Neural crest cell (in vitro differentiated cells): ENCODE measurements at regions not wholly inside any gene's neighbourhood (a gene's known extent, or its start where the extent isn't known, plus 50 kb on each side); places are given as distances from the start of the nearest gene placed in this dataset.
A peak's percentile ranks its signal among the peaks of the same experiment; 100 is the strongest.

Experiments
- DNase-seq: peaks from one replicate; pipeline ENCODE4 v3.0.0; 2021; ENCODE audit warnings: low read depth, mixed read lengths, low spot score
- H3K27ac Mint-ChIP-seq: one replicate; pipeline ENCODE4 v1.8.0; 2021; ENCODE audit warnings: mild to moderate bottlenecking, mixed read lengths; ENCODE audit not compliant: unreplicated experiment
- H3K27me3 Mint-ChIP-seq: 2 replicates; pipeline ENCODE4 v1.8.0; 2021; ENCODE audit warnings: low read depth, mild to moderate bottlenecking, mixed read lengths
- H3K36me3 Mint-ChIP-seq: 2 replicates; pipeline ENCODE4 v1.8.0; 2021; ENCODE audit warnings: low read depth, mild to moderate bottlenecking, mixed read lengths
- H3K4me1 Mint-ChIP-seq: 2 replicates; pipeline ENCODE4 v1.8.0; 2021; ENCODE audit warnings: mixed read lengths
- H3K4me3 Mint-ChIP-seq: one replicate; pipeline ENCODE4 v1.8.0; 2021; ENCODE audit warnings: mild to moderate bottlenecking, mixed read lengths
- H3K9me3 Mint-ChIP-seq: 2 replicates; pipeline ENCODE4 v1.8.0; 2021; ENCODE audit warnings: mixed read lengths
- TF ChIP-seq, protein P1 (sequence below): fragments of 200-600 bp; sonication (generic); conservative IDR thresholded peaks from 2 replicates; pipeline ENCODE4 v1.5.0; 2021; ENCODE audit warnings: antibody characterized with exemption, mild to moderate bottlenecking

DNA sequence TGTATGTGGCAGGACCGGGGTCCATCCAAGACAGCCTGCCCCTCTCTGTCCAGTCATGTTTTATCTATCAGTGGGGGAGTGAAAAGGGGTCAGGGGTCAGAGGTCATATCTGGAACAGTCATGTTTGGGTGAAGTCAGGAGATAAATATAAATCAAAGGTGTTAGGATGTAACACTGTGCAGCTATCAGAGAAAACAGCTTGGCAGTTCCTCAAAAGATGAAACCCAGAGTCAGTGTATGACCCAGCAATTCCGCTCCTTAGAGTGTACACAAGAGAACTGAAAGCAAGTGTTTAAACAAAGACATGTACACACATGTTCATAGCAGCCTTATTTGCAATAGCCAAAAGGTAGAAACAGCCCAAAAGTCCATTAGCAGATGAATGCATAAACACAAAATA is 361.3 kb downstream of the FOXL1 start:
- TF ChIP-seq, protein P1, sequence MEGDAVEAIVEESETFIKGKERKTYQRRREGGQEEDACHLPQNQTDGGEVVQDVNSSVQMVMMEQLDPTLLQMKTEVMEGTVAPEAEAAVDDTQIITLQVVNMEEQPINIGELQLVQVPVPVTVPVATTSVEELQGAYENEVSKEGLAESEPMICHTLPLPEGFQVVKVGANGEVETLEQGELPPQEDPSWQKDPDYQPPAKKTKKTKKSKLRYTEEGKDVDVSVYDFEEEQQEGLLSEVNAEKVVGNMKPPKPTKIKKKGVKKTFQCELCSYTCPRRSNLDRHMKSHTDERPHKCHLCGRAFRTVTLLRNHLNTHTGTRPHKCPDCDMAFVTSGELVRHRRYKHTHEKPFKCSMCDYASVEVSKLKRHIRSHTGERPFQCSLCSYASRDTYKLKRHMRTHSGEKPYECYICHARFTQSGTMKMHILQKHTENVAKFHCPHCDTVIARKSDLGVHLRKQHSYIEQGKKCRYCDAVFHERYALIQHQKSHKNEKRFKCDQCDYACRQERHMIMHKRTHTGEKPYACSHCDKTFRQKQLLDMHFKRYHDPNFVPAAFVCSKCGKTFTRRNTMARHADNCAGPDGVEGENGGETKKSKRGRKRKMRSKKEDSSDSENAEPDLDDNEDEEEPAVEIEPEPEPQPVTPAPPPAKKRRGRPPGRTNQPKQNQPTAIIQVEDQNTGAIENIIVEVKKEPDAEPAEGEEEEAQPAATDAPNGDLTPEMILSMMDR, result no peak
- Mint-ChIP-seq H3K27me3 (no peaks in the 10 kb centered on the region), H3K9me3 (peaks cover 9% of the 10 kb centered on the region), H3K36me3 (peaks cover 7% of the 10 kb centered on the region), H3K27ac (no peak overlapping the region), H3K4me1 (peaks cover 36% of the 10 kb centered on the region), H3K4me3 (no peak overlapping the region)
- no peak for DNase-seq

- TF ChIP-seq, protein P1, result no peak
- H3K4me3 Mint-ChIP-seq, result no peak overlapping the region
- no peak for DNase-seq
- peaks cover 31% of the 10 kb centered on the region for H3K4me1 Mint-ChIP-seq
- peaks cover 9% of the 10 kb centered on the region for H3K9me3 Mint-ChIP-seq
- no peaks in the 10 kb centered on the region for H3K27me3 Mint-ChIP-seq
- peaks cover 7% of the 10 kb centered on the region for H3K36me3 Mint-ChIP-seq
- H3K27ac Mint-ChIP-seq, result no peak overlapping the region
These were observed 363.4 kb downstream of the FOXL1 start for GRCh38 chr16:86941731-86942130.

GRCh38 chr16:86942151-86943051 is 364.1 kb downstream of the FOXL1 start:
- no peaks in the 10 kb centered on the region for H3K27me3 Mint-ChIP-seq
- TF ChIP-seq, protein P1, result no peak
- peaks cover 9% of the 10 kb centered on the region for H3K9me3 Mint-ChIP-seq
- DNase-seq, result no peak
- no peak overlapping the region for H3K4me3 Mint-ChIP-seq
- peak overlapping the region; percentile 7 for H3K27ac Mint-ChIP-seq
- peaks cover 4% of the 10 kb centered on the region for H3K36me3 Mint-ChIP-seq
- peaks cover 31% of the 10 kb centered on the region for H3K4me1 Mint-ChIP-seq

DNA sequence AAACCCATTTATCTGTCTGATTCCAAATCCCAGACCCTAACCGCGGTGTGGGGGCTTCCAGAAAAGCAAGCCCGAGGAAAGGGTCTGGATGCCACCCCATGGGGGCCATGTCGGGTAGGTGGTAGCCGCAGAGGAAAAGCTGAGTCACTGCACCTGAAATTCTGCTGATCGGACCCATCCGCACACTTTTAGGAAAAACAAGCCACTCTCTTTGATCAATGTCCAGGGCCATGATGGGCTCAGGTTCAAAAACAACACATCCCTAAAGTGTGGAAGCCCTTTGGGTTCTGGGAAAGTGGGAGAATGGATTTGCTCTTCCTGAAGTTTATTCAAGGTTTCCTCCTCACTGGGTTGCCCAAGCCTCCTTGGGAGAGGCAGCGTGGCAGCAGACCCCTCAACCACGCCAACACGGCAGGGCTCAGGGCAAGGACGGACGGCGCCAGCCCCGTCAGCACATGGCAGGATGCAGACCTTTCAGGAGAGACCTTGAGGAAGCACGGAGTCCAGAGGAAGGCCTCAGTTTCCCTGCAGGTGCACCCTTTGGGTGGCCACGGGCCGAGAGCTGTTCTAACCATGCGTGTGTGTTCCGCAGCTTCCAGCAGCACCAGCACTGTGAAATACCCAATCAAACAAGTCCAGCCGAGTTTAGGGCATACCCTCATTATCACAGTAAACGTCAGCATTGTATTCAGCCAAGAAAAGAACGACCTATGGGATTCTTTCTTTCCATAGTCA is 367.0 kb downstream of the FOXL1 start:
- TF ChIP-seq, protein P1, result no peak
- Mint-ChIP-seq H3K4me1 (peaks cover 31% of the 10 kb centered on the region), H3K36me3 (no peaks in the 10 kb centered on the region), H3K4me3 (no peak overlapping the region), H3K27ac (no peak overlapping the region), H3K27me3 (no peaks in the 10 kb centered on the region), H3K9me3 (peaks cover 2% of the 10 kb centered on the region)
- no peak for DNase-seq

GRCh38 chr16:86946396-86946795 is 368.0 kb downstream of the FOXL1 start:
- Mint-ChIP-seq H3K36me3 (no peaks in the 10 kb centered on the region), H3K27ac (no peak overlapping the region), H3K27me3 (no peaks in the 10 kb centered on the region), H3K4me3 (no peak overlapping the region), H3K4me1 (peaks cover 31% of the 10 kb centered on the region), H3K9me3 (no peaks in the 10 kb centered on the region)
- TF ChIP-seq, protein P1, result no peak
- DNase-seq, result no peak
